ENCODE measurements at regions not wholly inside any gene's neighbourhood (a gene's known extent, or its start where the extent isn't known, plus 50 kb on each side); places are given as distances from the start of the nearest gene placed in this dataset.

DNA sequence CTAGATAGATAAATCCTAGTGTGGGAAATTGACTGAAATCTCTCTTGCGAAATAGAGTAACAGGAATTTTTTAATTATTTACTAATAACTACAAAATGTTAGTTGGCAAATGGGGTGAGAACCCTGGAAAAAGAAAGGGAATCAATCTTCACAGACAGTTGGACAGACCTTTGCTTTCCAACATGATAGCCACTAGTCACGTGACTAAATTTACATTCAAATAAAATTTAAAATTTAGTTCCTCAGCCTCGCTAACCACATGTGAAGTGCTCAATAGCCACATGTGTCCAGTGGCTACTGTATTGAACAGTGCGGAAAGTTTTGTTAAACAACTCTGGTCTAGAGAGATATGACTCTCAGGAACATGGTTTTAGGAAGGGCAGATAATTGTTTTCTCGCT, 289.9 kb upstream of the RASA1 start:
- TF ChIP-seq, protein P1, sequence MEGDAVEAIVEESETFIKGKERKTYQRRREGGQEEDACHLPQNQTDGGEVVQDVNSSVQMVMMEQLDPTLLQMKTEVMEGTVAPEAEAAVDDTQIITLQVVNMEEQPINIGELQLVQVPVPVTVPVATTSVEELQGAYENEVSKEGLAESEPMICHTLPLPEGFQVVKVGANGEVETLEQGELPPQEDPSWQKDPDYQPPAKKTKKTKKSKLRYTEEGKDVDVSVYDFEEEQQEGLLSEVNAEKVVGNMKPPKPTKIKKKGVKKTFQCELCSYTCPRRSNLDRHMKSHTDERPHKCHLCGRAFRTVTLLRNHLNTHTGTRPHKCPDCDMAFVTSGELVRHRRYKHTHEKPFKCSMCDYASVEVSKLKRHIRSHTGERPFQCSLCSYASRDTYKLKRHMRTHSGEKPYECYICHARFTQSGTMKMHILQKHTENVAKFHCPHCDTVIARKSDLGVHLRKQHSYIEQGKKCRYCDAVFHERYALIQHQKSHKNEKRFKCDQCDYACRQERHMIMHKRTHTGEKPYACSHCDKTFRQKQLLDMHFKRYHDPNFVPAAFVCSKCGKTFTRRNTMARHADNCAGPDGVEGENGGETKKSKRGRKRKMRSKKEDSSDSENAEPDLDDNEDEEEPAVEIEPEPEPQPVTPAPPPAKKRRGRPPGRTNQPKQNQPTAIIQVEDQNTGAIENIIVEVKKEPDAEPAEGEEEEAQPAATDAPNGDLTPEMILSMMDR (IDR thresholded peaks at IDR 0.05; ENCODE audit: extremely low read depth in 1 of 2, insufficient read depth in 1 of 2, low read depth in 1 of 2, low read length in 2 of 2), result no peak
- ChIA-PET CTCF (no interaction called here), POLR2A (no interaction called here)
- dilution Hi-C loops (cut with MboI; ENCODE audit: extremely low pct_ligation_motif_present, low sequenced_read_pairs) (no loop called here), intact Hi-C loops (cut with micrococcal nuclease) (no loop called here)
- Histone ChIP-seq H3K4me1 (ENCODE audit: control insufficient read depth, extremely low read depth, insufficient read depth, low read length) (peaks cover 10% of the 10 kb centered on the region), H3K79me2 (ENCODE audit: control insufficient read depth, insufficient read depth, low read length) (no peaks in the 10 kb centered on the region), H3K9me3 (replicated peaks; ENCODE audit: control insufficient read depth, insufficient read depth, low read length) (no peaks in the 10 kb centered on the region), H2AFZ (ENCODE audit: low read depth, low read length) (no peak overlapping the region), H3K4me2 (ENCODE audit: insufficient read depth, low read length) (no peak overlapping the region), H4K20me1 (replicated peaks; ENCODE audit: control insufficient read depth, extremely low read depth, insufficient read depth, low read length) (no peaks in the 10 kb centered on the region), H3K27ac (ENCODE audit: insufficient read depth, low read depth, low read length) (no peak overlapping the region), H3K9ac (replicated peaks; ENCODE audit: extremely low read depth, insufficient read depth, low read length) (no peak overlapping the region), H3K9me1 (replicated peaks; ENCODE audit: control insufficient read depth, extremely low read depth, insufficient read depth, low read length) (no peaks in the 10 kb centered on the region), H3K27me3 (ENCODE audit: control insufficient read depth in 2 of 2, insufficient read depth in 2 of 2, low read length in 2 of 2) (no peaks in the 10 kb centered on the region), H3K4me3 (replicated peaks in 1 of 3; ENCODE audit: insufficient read depth in 1 of 3, low read depth in 1 of 3, low read length in 3 of 3) (no peak overlapping the region), H3K36me3 (ENCODE audit: control insufficient read depth in 2 of 2, extremely low read depth in 1 of 2, insufficient read depth in 2 of 2, low read length in 2 of 2) (no peaks in the 10 kb centered on the region)
- BruUV-seq (replicated peaks), result no TSS peak
- no peak for DNase-seq (ENCODE audit: low read depth, low spot score)
- FAIRE-seq, result no peak

DNA sequence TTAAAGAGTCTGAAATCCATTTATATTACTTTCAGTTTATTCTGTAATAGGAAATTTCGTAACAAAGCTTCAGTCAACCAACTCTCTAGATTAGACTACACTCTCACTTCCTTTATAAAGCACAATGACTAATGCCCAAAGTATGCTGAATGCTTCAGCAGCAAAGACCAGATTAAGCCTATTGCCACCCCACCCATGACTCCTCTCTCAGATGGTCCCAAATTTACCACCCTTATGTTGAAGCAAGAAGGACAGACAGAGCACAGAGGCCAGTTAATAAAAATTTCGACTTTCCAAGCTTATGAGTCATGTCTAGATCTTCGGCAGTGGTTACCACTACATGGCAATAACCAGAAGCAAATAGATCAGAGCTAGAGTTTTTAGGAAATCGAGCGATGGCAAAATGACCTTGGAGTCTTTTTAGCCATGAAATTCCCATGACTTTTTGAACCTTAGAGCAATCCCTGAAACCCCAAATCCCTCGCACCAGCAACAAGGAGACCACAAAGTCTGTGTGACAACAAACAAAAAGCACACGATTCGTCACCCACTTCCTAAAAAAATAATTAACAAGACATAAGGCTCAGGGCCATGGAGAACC, 287.8 kb upstream of the RASA1 start:
- H3K9me1 ChIP-seq (replicated peaks; ENCODE audit: control insufficient read depth, extremely low read depth, insufficient read depth, low read length), result no peaks in the 10 kb centered on the region
- ChIA-PET POLR2A (no interaction called here), CTCF (interaction anchor here (1.0 to 1.3 kb wide), 3 partner anchors 9 to 34 kb away, joined by 3 to 6 read pairs (median 3); no protein-coding TSS in a partner anchor)
- DNase-seq (ENCODE audit: low read depth, low spot score) (peak; percentile 46), FAIRE-seq (peak; percentile 74)
- peak overlapping the region; percentile 24 for H3K27ac ChIP-seq (ENCODE audit: insufficient read depth, low read depth, low read length)
- no peaks in the 10 kb centered on the region for H3K36me3 ChIP-seq (ENCODE audit: control insufficient read depth in 2 of 2, extremely low read depth in 1 of 2, insufficient read depth in 2 of 2, low read length in 2 of 2)
- dilution Hi-C loops (cut with MboI; ENCODE audit: extremely low pct_ligation_motif_present, low sequenced_read_pairs) (no loop called here), intact Hi-C loops (cut with micrococcal nuclease) (no loop called here)
- no peaks in the 10 kb centered on the region for H3K79me2 ChIP-seq (ENCODE audit: control insufficient read depth, insufficient read depth, low read length)
- H2AFZ ChIP-seq (ENCODE audit: low read depth, low read length), result peak overlapping the region; percentile 12
- H3K9me3 ChIP-seq (replicated peaks; ENCODE audit: control insufficient read depth, insufficient read depth, low read length), result no peaks in the 10 kb centered on the region
- peak; percentile 77 for TF ChIP-seq FOS (IDR thresholded peaks at IDR 0.05; ENCODE audit: borderline replicate concordance, insufficient read depth, low read length)
- no peak for TF ChIP-seq POLR2A (IDR thresholded peaks at IDR 0.05; ENCODE audit: low read depth, low read length)
- TF ChIP-seq GATA2 (IDR thresholded peaks at IDR 0.05; ENCODE audit: insufficient read depth, insufficient read length, low read depth, low read length), result peak; percentile 34
- no peak for TF ChIP-seq EZH2 (IDR thresholded peaks at IDR 0.05; ENCODE audit: borderline replicate concordance, low read depth, low read length, severe bottlenecking)
- TF ChIP-seq, protein P2, sequence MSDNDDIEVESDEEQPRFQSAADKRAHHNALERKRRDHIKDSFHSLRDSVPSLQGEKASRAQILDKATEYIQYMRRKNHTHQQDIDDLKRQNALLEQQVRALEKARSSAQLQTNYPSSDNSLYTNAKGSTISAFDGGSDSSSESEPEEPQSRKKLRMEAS (IDR thresholded peaks at IDR 0.05; ENCODE audit: insufficient read depth, insufficient read length), result no peak
- peak; percentile 64 for TF ChIP-seq JUN (IDR thresholded peaks at IDR 0.05; ENCODE audit: borderline replicate concordance, insufficient read depth, insufficient read length, low read depth)
- TF ChIP-seq MYC (IDR thresholded peaks at IDR 0.05; ENCODE audit: low read depth, low read length), result no peak
- TF ChIP-seq POLR2AphosphoS5 (IDR thresholded peaks at IDR 0.05; ENCODE audit: insufficient read depth, low read depth, low read length), result no peak
- TF ChIP-seq, protein P1 (IDR thresholded peaks at IDR 0.05; ENCODE audit: extremely low read depth in 1 of 2, insufficient read depth in 1 of 2, low read depth in 1 of 2, low read length in 2 of 2), result no peak
- peaks cover 10% of the 10 kb centered on the region for H3K4me1 ChIP-seq (ENCODE audit: control insufficient read depth, extremely low read depth, insufficient read depth, low read length)
- H3K27me3 ChIP-seq (ENCODE audit: control insufficient read depth in 2 of 2, insufficient read depth in 2 of 2, low read length in 2 of 2), result no peaks in the 10 kb centered on the region
- peak overlapping the region; percentile 81 for H3K4me2 ChIP-seq (ENCODE audit: insufficient read depth, low read length)
- BruUV-seq (replicated peaks), result no TSS peak
- no peaks in the 10 kb centered on the region for H4K20me1 ChIP-seq (replicated peaks; ENCODE audit: control insufficient read depth, extremely low read depth, insufficient read depth, low read length)
- no peak overlapping the region for H3K9ac ChIP-seq (replicated peaks; ENCODE audit: extremely low read depth, insufficient read depth, low read length)
- no peak overlapping the region for H3K4me3 ChIP-seq (replicated peaks in 1 of 3; ENCODE audit: insufficient read depth in 1 of 3, low read depth in 1 of 3, low read length in 3 of 3)
